Colonic mucosa (tissue), 4 donors: ENCODE measurements at regions not wholly inside any gene's neighbourhood (a gene's known extent, or its start where the extent isn't known, plus 50 kb on each side); places are given as distances from the start of the nearest gene placed in this dataset.
"Not testable (repeated sequence)": the region's sequence is repeated elsewhere in the genome, so short reads cannot be mapped to it uniquely, and the experiment has no call there.

Experiments used
- DNase-seq: peaks from one replicate; pipeline ENCODE4 v3.0.0-alpha.2; 2020
- H3K27ac ChIP-seq: fragments of 200-600 bp; one replicate; pipeline ENCODE4 v1.8.0; 2021
- H3K27me3 ChIP-seq: fragments of 200-600 bp; one replicate; pipeline ENCODE4 v1.8.0; 2021
- H3K36me3 ChIP-seq: fragments of 200-600 bp; one replicate; pipeline ENCODE4 v1.8.0; 2021
- H3K4me1 ChIP-seq: fragments of 200-600 bp; one replicate; pipeline ENCODE4 v1.8.0; 2021; ENCODE audit warnings: mild to moderate bottlenecking
- H3K4me3 ChIP-seq: fragments of 200-600 bp; one replicate; pipeline ENCODE4 v1.8.0; 2021
- H3K9ac ChIP-seq, 2 donors: one replicate each; pipeline ENCODE4 v1.7.0; 2013; ENCODE audit warnings: control low read depth in 2 of 2, low read depth in 2 of 2, low read length in 2 of 2
- H3K9me3 ChIP-seq: fragments of 200-600 bp; one replicate; pipeline ENCODE4 v1.8.0; 2021
- intact Hi-C: fragments of 100-400 bp; cut with DNase I; formaldehyde crosslinking; loops from one replicate; pipeline ENCODE4 v1.14.1; 2022
- TF ChIP-seq, protein P1 (sequence below): fragments of 200-600 bp; IDR thresholded peaks from one replicate; pipeline ENCODE4 v1.8.0; 2022; ENCODE audit warnings: antibody characterized with exemption, mild to moderate bottlenecking
- donor health status: healthy.
- donor health status: DM: no; HTN: no; CAD: no.
- donor health status: DM: no; HTN: no; CAD: no.

DNA sequence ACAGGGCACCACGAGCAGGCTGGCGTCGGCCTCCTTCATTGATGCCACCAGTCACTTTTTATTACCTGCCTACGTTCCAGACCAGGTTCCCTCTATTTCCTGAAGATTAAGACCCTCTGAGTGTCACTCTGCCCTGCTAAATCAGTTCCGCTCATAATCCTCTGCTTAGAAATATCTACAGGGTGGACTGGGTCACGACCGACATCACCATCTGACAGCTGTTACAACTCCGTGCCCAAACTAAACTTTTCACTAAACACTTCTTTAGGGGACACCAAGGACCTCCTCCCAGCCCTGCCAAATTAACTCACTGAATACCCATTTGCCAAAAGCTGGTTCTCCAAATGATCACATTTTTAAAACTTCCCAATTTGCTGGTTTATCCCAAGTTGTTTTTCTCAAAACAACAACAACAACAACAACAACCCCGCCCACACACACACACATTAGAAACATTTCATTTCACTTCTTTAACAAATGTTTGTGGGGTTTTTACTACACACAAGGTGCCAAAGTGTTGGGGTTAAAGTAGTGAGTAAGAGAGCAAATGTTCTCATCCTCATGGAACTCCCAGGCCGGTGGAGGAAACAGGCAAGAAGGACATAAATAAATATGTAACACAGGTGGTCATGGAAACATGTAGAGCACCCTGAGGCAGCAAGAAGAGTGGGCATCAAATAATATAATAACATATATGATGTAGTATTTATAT, 72.0 kb upstream of the PEG3 start:
- TF ChIP-seq, protein P1, sequence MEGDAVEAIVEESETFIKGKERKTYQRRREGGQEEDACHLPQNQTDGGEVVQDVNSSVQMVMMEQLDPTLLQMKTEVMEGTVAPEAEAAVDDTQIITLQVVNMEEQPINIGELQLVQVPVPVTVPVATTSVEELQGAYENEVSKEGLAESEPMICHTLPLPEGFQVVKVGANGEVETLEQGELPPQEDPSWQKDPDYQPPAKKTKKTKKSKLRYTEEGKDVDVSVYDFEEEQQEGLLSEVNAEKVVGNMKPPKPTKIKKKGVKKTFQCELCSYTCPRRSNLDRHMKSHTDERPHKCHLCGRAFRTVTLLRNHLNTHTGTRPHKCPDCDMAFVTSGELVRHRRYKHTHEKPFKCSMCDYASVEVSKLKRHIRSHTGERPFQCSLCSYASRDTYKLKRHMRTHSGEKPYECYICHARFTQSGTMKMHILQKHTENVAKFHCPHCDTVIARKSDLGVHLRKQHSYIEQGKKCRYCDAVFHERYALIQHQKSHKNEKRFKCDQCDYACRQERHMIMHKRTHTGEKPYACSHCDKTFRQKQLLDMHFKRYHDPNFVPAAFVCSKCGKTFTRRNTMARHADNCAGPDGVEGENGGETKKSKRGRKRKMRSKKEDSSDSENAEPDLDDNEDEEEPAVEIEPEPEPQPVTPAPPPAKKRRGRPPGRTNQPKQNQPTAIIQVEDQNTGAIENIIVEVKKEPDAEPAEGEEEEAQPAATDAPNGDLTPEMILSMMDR: no peak
- DNase-seq: no peak
- no peaks in the 10 kb centered on the region for H3K27me3 ChIP-seq
- intact Hi-C loops: no loop called here
- no peak overlapping the region for H3K4me3 ChIP-seq
- no peaks in the 10 kb centered on the region for H3K36me3 ChIP-seq
- H3K9ac ChIP-seq: no peak overlapping the region
- H3K9me3 ChIP-seq: no peaks in the 10 kb centered on the region
- no peaks in the 10 kb centered on the region for H3K4me1 ChIP-seq
- no peak overlapping the region for H3K27ac ChIP-seq

DNA sequence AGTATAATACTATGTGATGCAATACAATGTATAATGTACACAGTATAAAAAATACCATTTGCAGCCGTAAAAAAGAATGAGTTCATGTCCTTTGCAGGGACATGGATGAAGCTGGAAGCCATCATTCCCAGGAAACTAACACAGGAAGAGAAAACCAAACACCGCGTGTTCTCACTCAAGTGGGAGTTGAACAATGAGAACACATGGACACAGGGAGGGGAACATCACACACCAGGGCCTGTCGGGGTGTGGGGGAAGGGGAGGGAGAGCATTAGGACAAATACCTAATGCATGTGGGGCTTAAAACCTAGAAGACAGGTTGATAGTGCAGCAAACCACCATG, 72.6 kb upstream of the PEG3 start:
- H3K9me3 ChIP-seq, DNase-seq, H3K27ac ChIP-seq, intact Hi-C loops, H3K36me3 ChIP-seq, H3K4me3 ChIP-seq, H3K4me1 ChIP-seq, H3K27me3 ChIP-seq, H3K9ac ChIP-seq: not testable (repeated sequence)

DNA sequence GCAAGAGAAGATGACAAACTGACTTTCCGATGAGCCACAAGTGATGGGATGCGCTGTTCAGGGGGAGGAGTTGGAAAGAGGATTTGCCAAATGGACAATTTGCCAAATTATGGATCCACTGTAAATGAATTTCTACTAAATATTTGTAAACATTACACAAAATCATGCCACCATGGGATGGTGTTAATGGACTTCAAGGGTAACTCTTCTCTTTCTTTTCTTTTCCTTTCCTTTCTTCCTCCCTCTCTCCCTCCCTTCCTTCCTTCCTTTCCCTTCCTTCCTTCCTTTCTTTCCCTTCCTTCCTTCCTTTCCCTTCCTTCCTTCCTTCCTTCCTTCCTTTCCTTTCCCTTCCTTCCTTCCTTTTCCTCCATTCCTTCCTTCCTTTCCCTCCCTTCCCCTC, 76.0 kb upstream of the PEG3 start:
- H3K27me3 ChIP-seq: no peaks in the 10 kb centered on the region
- TF ChIP-seq, protein P1: no peak
- H3K27ac ChIP-seq: no peak overlapping the region
- no peaks in the 10 kb centered on the region for H3K36me3 ChIP-seq
- DNase-seq: no peak
- no peak overlapping the region for H3K9ac ChIP-seq
- no peaks in the 10 kb centered on the region for H3K9me3 ChIP-seq
- H3K4me3 ChIP-seq: no peak overlapping the region
- intact Hi-C loops: no loop called here
- no peaks in the 10 kb centered on the region for H3K4me1 ChIP-seq

DNA sequence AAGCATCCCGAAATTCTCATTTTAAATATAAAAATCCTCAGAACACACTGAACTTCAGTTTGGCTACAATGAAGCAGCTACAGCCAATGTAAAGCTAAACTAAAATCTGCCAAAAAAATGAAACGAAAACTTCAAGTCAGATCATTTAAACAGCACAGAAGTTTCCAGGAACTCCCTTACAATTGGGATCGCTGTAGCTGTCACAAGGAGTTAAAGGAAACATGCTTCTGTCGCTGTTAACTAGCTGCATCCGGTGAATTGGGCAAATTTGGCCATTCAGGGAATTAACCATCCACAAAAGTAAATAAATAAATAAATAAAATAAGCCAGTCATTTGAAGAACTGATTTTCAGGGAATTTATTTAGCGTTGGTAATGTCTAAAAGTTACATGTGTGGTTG, 77.0 kb upstream of the PEG3 start:
- Histone ChIP-seq H3K4me1 (no peaks in the 10 kb centered on the region), H3K27ac (no peak overlapping the region), H3K9me3 (no peaks in the 10 kb centered on the region), H3K4me3 (no peak overlapping the region), H3K36me3 (no peaks in the 10 kb centered on the region), H3K27me3 (no peaks in the 10 kb centered on the region), H3K9ac (no peak overlapping the region)
- TF ChIP-seq, protein P1: no peak
- intact Hi-C loops: no loop called here
- DNase-seq: no peak

DNA sequence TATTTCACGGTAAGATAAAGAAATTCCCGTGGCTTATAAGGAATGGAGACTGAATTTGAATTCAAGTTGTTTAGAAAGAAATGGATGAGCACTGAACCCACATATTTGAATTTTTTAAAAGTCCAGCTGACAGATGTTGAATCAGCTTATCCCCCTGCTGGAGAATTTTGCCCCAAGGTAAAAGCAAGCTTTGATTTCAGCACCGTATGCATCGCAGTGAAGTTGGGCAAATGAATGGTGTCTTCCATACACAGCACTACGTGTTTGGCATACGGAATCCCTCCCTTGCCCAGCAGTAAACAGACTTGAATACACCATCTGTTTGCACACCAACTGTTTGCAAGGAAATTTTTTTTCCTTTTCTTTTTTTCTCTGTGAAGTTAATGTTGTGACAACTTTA, 77.5 kb upstream of the PEG3 start:
- H3K4me3 ChIP-seq: no peak overlapping the region
- intact Hi-C loops: no loop called here

DNA sequence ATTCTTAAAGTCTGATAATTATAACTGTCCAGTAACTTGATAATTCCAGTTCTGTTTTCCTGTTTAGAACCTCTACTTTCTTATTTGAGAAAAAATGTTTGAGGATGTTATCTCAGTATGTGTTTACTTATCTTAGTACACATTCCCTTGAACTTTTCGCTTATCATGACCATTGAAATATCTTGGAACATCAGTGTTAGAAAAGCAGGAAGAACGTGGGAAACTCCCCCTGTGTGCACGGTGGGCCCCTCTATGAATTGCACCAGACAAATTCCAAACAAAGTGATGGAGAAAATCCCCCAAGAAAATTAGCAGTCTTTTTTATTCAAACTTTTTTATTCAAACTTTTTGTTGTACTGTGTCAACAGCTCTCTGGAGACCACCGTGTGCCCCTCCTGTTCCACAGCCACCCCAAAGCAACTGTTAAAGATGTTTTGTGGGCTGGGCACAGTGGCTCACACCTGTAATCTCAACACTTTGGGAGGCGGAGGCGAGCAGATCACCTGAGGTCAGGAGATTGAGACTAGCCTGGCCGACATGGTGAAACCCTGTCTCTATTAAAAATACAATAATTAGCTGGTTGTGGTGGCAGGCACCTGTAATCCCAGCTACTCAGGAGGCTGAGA, 78.3 kb upstream of the PEG3 start:
- H3K4me3 ChIP-seq: no peak overlapping the region
- H3K27ac ChIP-seq: no peak overlapping the region
- intact Hi-C loops: no loop called here
- TF ChIP-seq, protein P1: no peak
- H3K9me3 ChIP-seq: no peaks in the 10 kb centered on the region
- no peaks in the 10 kb centered on the region for H3K36me3 ChIP-seq
- no peak overlapping the region for H3K9ac ChIP-seq
- DNase-seq: no peak
- no peaks in the 10 kb centered on the region for H3K4me1 ChIP-seq
- no peaks in the 10 kb centered on the region for H3K27me3 ChIP-seq

More for the DNA sequence above, 77.5 kb upstream of the PEG3 start:
- Histone ChIP-seq H3K9me3 (no peaks in the 10 kb centered on the region), H3K4me1 (no peaks in the 10 kb centered on the region), H3K27ac (no peak overlapping the region), H3K9ac (no peak overlapping the region), H3K27me3 (no peaks in the 10 kb centered on the region), H3K36me3 (no peaks in the 10 kb centered on the region)
- DNase-seq: no peak
- TF ChIP-seq, protein P1: no peak
